Common myeloid progenitor, CD34-positive (primary cell): ENCODE measurements at regions not wholly inside any gene's neighbourhood (a gene's known extent, or its start where the extent isn't known, plus 50 kb on each side); places are given as distances from the start of the nearest gene placed in this dataset.

Experiments used
- CTCF ChIA-PET: fragments of 350-600 bp; sonication (Branson Sonifier 250); formaldehyde crosslinking; loops from one replicate; lab custom pipeline; 2021; ENCODE audit warnings: antibody characterized with exemption; lab: Charles Lee
- POLR2A ChIA-PET: fragments of 350-600 bp; sonication (Branson Sonifier 250); formaldehyde crosslinking; loops from one replicate; lab custom pipeline; 2021; ENCODE audit warnings: antibody characterized with exemption; lab: Charles Lee
- DNase-seq, 3 donors: peaks; one replicate each; pipeline versions ENCODE4 v3.0.0 to v3.0.0-alpha.2; 2013
- H3K27ac ChIP-seq, 2 experiments: 1 replicate in 1 of 2; 2 replicates in 1 of 2; pipeline ENCODE4 v1.7.0; 2013; ENCODE audit warnings: inconsistent platforms in 2 of 2, low read length in 2 of 2, mild to moderate bottlenecking in 2 of 2, low read depth in 1 of 2, moderate library complexity in 1 of 2; ENCODE audit not compliant: severe bottlenecking in 2 of 2, insufficient read depth in 1 of 2, poor library complexity in 1 of 2
- H3K27me3 ChIP-seq, 5 experiments: replicated peaks in 2 of 5; 1 replicate in 3 of 5; 2 replicates in 2 of 5; pipeline versions ENCODE4 v1.6.1 to v1.7.0; 2013; ENCODE audit warnings: low read length in 4 of 5, mild to moderate bottlenecking in 2 of 5, moderate library complexity in 2 of 5, inconsistent platforms in 1 of 5; ENCODE audit not compliant: insufficient read depth in 5 of 5, control insufficient read depth in 4 of 5
- H3K36me3 ChIP-seq, 4 experiments: 1 replicate in 2 of 4; 2 replicates in 2 of 4; pipeline versions ENCODE4 v1.6.1 to v1.7.0; 2013; ENCODE audit warnings: low read length in 3 of 4, control low read depth in 1 of 4, mild to moderate bottlenecking in 1 of 4; ENCODE audit not compliant: control insufficient read depth in 4 of 4, insufficient read depth in 4 of 4
- H3K4me1 ChIP-seq, 4 experiments: 1 replicate in 3 of 4; 2 replicates in 1 of 4; pipeline versions ENCODE4 v1.6.1 to v1.7.1; 2013; ENCODE audit warnings: low read length in 3 of 4, mild to moderate bottlenecking in 3 of 4, control low read depth in 1 of 4, inconsistent platforms in 1 of 4, moderate library complexity in 1 of 4; ENCODE audit not compliant: control insufficient read depth in 4 of 4, insufficient read depth in 4 of 4; ENCODE audit errors: control extremely low read depth in 1 of 4
- H3K4me3 ChIP-seq, 7 experiments: 1 replicate in 4 of 7; 2 replicates in 3 of 7; pipeline versions ENCODE4 v1.5.1 to v1.7.0; 2013; ENCODE audit warnings: mild to moderate bottlenecking in 7 of 7, low read length in 6 of 7, moderate library complexity in 6 of 7, inconsistent platforms in 2 of 7, low read depth in 2 of 7, control low read depth in 1 of 7; ENCODE audit not compliant: insufficient read depth in 4 of 7, control insufficient read depth in 1 of 7; ENCODE audit errors: extremely low read depth in 1 of 7
- H3K9me3 ChIP-seq, 5 experiments: 1 replicate in 4 of 5; 2 replicates in 1 of 5; pipeline versions ENCODE4 v1.6.1 to v1.7.1; 2013; ENCODE audit warnings: low read length in 4 of 5, mild to moderate bottlenecking in 2 of 5, inconsistent platforms in 1 of 5, low read depth in 1 of 5, moderate library complexity in 1 of 5; ENCODE audit not compliant: control insufficient read depth in 4 of 5, insufficient read depth in 2 of 5; ENCODE audit errors: control extremely low read depth in 1 of 5
- WGBS: methylation state at CpG from one replicate; pipeline ENCODE4 v1.1.5; 2013; ENCODE audit not compliant: insufficient coverage; 5-methylcytosine and 5-hydroxymethylcytosine counted together

DNA sequence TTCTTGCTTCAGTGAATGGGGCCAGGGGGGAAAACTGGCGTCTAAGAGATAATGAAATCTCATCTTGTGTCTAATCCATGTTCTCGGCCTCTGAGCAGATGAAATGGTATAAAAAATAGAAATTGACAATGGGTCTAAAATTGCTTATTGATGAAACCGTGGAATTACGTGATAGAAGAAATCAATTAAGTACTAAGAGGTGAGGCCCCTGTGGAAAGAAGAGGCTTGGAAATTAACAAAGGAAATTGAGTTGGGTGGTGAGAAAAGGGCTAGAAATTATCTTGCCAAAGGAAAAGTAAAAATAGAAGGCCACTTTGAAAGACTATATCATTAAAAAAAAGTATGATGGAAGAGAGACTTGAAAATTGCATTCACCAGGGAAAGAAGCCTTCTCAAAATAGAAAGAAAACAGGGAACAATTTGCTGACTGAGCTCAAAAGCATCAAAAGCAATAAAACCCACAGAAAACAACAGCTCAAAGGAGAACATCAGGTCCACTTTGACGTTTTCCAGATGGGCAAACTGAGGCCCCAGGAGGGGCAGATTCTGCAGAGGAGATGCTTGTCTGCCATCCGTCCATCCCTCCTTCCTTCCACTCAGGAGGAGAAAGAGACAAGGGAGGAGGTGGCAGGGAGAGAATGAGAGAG lies 226.1 kb upstream of the RTL1 start:
- no peaks in the 10 kb centered on the region for H3K36me3 ChIP-seq
- H3K27ac ChIP-seq = no peak overlapping the region
- no peaks in the 10 kb centered on the region for H3K27me3 ChIP-seq
- WGBS = 83% methylated on average over 4 of the region's 6 CpGs
- no peak overlapping the region for H3K4me3 ChIP-seq
- DNase-seq = no peak
- ChIA-PET CTCF (no interaction called here), POLR2A (no interaction called here)
- H3K9me3 ChIP-seq = no peaks in the 10 kb centered on the region
- H3K4me1 ChIP-seq = peaks cover 0 to 18% (median 16%) of the 10 kb centered on the region in 4 experiments

DNA sequence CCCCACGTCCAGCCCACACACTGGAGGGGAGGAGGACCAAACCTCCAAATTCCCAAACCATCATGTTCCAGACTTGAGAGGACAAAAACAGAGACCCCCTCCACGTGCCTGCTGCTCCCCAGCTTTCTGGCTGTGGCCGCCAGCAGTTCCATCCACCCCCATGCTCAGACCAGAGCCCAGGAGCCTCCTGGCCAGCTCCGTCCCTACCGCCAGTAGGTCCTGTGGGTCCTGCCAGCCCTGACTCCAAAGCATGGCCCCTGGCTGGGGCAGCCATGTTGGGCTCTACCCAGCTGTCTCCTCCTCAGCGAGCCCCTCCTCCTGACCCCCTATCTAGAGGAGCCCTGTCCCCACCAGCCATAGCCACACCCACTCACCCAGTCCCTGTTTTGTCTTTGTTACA lies 227.3 kb upstream of the RTL1 start:
- Histone ChIP-seq H3K27me3 (no peaks in the 10 kb centered on the region), H3K4me3 (no peak overlapping the region), H3K36me3 (no peaks in the 10 kb centered on the region), H3K27ac (no peak overlapping the region), H3K4me1 (peaks cover 2 to 28% (median 23%) of the 10 kb centered on the region in 4 experiments), H3K9me3 (no peaks in the 10 kb centered on the region)
- CTCF ChIA-PET = interaction anchor here (2.3 kb wide), 1 partner anchor 10 kb away, joined by 10 read pairs; no protein-coding TSS in a partner anchor
- WGBS = 86% methylated on average over 5 of the region's 6 CpGs
- POLR2A ChIA-PET = interaction anchor here (0.6 kb wide), 1 partner anchor 59 kb away, joined by 3 read pairs; no protein-coding TSS in a partner anchor
- DNase-seq = no peak

DNA sequence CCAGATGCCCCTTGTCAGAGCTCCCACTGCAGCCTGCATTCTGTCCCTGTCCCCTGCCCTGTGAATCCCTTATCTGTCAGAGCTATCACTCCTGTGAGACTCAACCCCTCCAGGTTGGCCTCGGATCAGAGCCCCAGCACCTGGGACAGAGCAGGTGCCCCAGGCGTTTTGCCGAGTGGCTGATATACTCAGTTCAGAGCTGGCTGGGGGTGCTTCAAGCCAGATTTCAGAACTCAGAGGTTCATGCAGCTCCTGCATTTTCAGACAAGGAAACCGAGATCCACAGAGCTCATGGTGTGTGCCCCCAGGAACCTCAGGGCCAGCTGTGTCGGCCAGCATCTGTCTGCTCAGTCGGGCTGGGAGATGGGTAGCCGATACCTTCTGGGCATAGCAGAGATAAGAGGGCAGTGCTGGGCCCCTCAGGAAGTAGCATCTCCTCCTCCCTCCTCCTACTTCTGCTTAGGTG lies 228.0 kb upstream of the RTL1 start:
- no peak for DNase-seq
- Histone ChIP-seq H3K4me3 (no peak overlapping the region), H3K27ac (no peak overlapping the region), H3K9me3 (no peaks in the 10 kb centered on the region), H3K36me3 (no peaks in the 10 kb centered on the region), H3K4me1 (peaks cover 2 to 29% (median 24%) of the 10 kb centered on the region in 4 experiments), H3K27me3 (no peaks in the 10 kb centered on the region)
- ChIA-PET POLR2A (no interaction called here), CTCF (interaction anchor here (2.3 kb wide), 1 partner anchor 11 kb away, joined by 10 read pairs; no protein-coding TSS in a partner anchor)
- 100% methylated on average over 5 of the region's 7 CpGs for WGBS

DNA sequence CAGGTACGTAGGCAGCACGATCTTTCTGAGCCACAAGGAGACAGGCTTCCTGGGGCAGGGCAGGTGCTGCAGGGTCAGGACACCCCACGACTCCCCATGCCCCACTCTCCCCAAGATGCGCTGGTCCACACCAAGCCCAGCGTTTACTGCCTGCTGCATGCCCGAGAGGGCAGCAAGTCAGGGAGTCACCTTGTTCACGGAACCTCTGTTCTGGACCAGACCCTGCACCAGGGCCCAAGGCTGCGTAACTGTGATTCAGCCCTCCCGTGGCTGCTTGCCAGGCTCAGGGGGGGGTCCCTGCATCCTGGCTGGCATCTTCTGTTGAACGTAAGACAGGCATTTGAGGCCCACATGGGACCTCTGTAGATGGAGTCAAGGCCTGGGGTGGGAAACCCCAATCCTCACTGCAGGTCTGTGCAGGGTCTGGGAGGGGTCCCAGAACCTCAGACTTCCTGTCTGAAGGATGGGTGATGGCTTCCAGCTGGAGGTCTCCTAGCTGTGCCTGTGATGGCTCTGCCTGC lies 228.6 kb upstream of the RTL1 start:
- H3K4me1 ChIP-seq = peaks cover 2 to 29% (median 24%) of the 10 kb centered on the region in 4 experiments
- no peaks in the 10 kb centered on the region for H3K27me3 ChIP-seq
- no peak overlapping the region for H3K4me3 ChIP-seq
- POLR2A ChIA-PET = no interaction called here
- DNase-seq = no peak
- CTCF ChIA-PET = interaction anchor here (1.6 to 2.3 kb wide), 2 partner anchors 11 to 227 kb away, joined by 5 to 10 read pairs; no protein-coding TSS in a partner anchor
- 92% methylated on average over 6 of the region's 10 CpGs for WGBS
- no peaks in the 10 kb centered on the region for H3K9me3 ChIP-seq
- no peaks in the 10 kb centered on the region for H3K36me3 ChIP-seq
- H3K27ac ChIP-seq = no peak overlapping the region

DNA sequence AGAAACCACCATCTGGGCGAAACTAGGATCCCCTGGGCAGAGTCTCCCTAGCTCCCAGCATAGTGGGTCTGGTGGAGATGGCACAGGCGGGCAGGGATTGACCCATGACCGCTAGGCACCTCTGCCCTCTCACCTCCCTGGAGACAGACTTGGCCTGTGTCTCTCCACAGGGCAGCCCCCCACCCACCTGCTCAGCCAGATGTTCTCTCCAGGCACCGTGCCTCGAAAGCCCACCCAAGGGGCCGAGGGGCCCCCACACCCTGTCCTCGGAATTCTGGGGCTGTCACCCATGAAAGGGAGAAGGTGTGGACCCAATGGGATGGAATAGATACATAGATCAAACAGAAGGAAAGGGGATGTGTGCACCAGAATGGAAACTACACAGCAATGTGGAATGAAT lies 229.1 kb upstream of the RTL1 start:
- Histone ChIP-seq H3K4me1 (peaks cover 2 to 29% (median 24%) of the 10 kb centered on the region in 4 experiments), H3K9me3 (no peaks in the 10 kb centered on the region), H3K36me3 (no peaks in the 10 kb centered on the region), H3K27ac (no peak overlapping the region), H3K4me3 (no peak overlapping the region), H3K27me3 (no peaks in the 10 kb centered on the region)
- WGBS = 89% methylated on average over 5 of the region's 7 CpGs
- ChIA-PET POLR2A (no interaction called here), CTCF (interaction anchor here (1.6 to 2.3 kb wide), 2 partner anchors 12 to 227 kb away, joined by 5 to 10 read pairs; no protein-coding TSS in a partner anchor)
- DNase-seq = no peak

DNA sequence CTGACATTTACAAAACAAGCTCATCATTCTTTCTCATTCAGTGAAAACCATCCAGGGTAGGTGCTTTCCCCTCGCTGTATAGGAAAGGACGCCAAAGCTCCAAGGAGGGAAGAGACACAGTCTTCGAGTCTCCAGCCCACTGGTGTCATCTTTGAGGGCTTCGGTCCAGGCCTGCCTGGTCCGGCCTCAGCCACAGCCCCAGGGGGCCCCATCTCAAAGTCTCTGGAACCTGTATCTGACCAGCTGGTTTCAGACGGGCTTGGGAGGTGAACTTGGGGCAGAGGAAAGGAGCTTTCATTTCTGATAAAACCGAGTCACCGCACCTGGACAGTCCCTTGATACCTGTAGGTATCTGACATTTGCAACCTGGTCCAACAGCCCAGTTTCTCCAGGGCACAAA lies 229.5 kb upstream of the RTL1 start:
- DNase-seq = no peak
- Histone ChIP-seq H3K4me3 (no peak overlapping the region), H3K36me3 (no peaks in the 10 kb centered on the region), H3K27ac (no peak overlapping the region), H3K27me3 (no peaks in the 10 kb centered on the region), H3K4me1 (peaks cover 2 to 29% (median 24%) of the 10 kb centered on the region in 4 experiments), H3K9me3 (no peaks in the 10 kb centered on the region)
- CTCF ChIA-PET = interaction anchor here (1.6 to 2.3 kb wide), 2 partner anchors 12 to 228 kb away, joined by 5 to 10 read pairs; no protein-coding TSS in a partner anchor
- POLR2A ChIA-PET = interaction anchor here (0.6 kb wide), 1 partner anchor 12 kb away, joined by 3 read pairs; no protein-coding TSS in a partner anchor
- WGBS = 100% methylated on average over 8 of the region's 8 CpGs

DNA sequence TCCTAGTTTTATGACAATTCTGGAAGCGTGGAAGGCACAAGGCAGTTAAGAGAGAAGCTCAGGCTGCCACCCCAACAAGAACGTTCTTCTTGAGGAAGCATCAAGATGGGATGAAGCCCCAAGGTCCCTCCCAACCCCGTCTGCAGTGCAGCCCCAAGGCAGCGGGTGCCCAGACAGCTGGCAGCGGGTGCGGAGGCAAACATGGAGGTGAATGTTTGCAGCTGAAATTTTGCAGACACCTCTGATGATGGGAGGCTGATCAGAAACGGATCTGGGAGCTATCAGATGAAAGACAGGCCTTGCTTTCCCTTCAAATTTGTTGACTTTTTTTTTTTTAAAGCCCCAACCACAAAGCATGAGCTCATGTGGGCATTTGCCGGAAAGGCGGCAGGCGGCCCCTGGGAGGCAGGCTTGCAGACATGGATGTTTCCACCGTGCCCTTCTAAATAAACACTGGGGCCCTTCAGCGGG lies 230.7 kb upstream of the RTL1 start:
- 84% methylated on average over 7 of the region's 12 CpGs for WGBS
- Histone ChIP-seq H3K4me3 (no peak overlapping the region), H3K4me1 (peaks cover 2 to 21% (median 16%) of the 10 kb centered on the region in 4 experiments), H3K36me3 (no peaks in the 10 kb centered on the region), H3K9me3 (no peaks in the 10 kb centered on the region), H3K27me3 (no peaks in the 10 kb centered on the region), H3K27ac (no peak overlapping the region)
- ChIA-PET CTCF (interaction anchor here (0.6 to 0.7 kb wide), 2 partner anchors 38 to 420 kb away, joined by 3 read pairs; no protein-coding TSS in a partner anchor), POLR2A (no interaction called here)
- DNase-seq = peak in 2 of 3 donors; percentile 24 to 42
